Mucosa of descending colon (tissue), 3 donors: ENCODE measurements at regions not wholly inside any gene's neighbourhood (a gene's known extent, or its start where the extent isn't known, plus 50 kb on each side); places are given as distances from the start of the nearest gene placed in this dataset.

ENCODE experiments used
- ATAC-seq: fragments of 200-7000 bp; cut with Tn5 transposase; one replicate; pipeline ENCODE4 v1.9.1; 2020; ENCODE audit warnings: mild to moderate bottlenecking, moderate library complexity
- DNase-seq, 3 donors: peaks; one replicate each; pipeline ENCODE4 v3.0.0-alpha.2; 2020
- H3K36me3 ChIP-seq: fragments of 200-600 bp; one replicate; pipeline ENCODE4 v1.8.0; 2021; ENCODE audit warnings: low read depth, mild to moderate bottlenecking
- H3K4me1 ChIP-seq: fragments of 200-600 bp; one replicate; pipeline ENCODE4 v1.8.0; 2021; ENCODE audit warnings: low read depth, mild to moderate bottlenecking
- H3K4me3 ChIP-seq: fragments of 200-600 bp; one replicate; pipeline ENCODE4 v1.8.0; 2021; ENCODE audit warnings: mild to moderate bottlenecking
- H3K9me3 ChIP-seq: fragments of 200-600 bp; one replicate; pipeline ENCODE4 v1.8.0; 2021; ENCODE audit warnings: mild to moderate bottlenecking
- CTCF ChIP-seq: fragments of 200-600 bp; IDR thresholded peaks from one replicate; pipeline ENCODE4 v1.8.0; 2022; ENCODE audit warnings: antibody characterized with exemption, mild to moderate bottlenecking
- intact Hi-C, 2 donors: fragments of 100-400 bp; cut with DNase I in 1 of 2; cut with micrococcal nuclease in 1 of 2; formaldehyde crosslinking; loops; one replicate each; pipeline versions ENCODE4 v1.11.0 to v1.11.1; 2022; cut with DNase I, micrococcal nuclease
- donor health status: DM: no; HTN: no; CAD: no; lungs with moderate emphysema.
- donor health status: DM: no; HTN: no; CAD: no.
- donor health status: DM: no; HTN: yes; CAD: no.

GRCh38 chr2:239735829-239736357, 289.2 kb downstream of the NDUFA10 start:
- DNase-seq (peak in 1 of 3 donors; percentile 34), ATAC-seq (no peak)
- Histone ChIP-seq H3K4me3 (no peak overlapping the region), H3K9me3 (no peaks in the 10 kb centered on the region), H3K4me1 (no peaks in the 10 kb centered on the region), H3K36me3 (no peaks in the 10 kb centered on the region)
- intact Hi-C loops, result no loop called here
- no peak for TF ChIP-seq CTCF

- ATAC-seq, result peak; percentile 24
- Histone ChIP-seq H3K4me3 (no peak overlapping the region), H3K4me1 (no peaks in the 10 kb centered on the region), H3K36me3 (no peaks in the 10 kb centered on the region), H3K9me3 (no peaks in the 10 kb centered on the region)
- no peak for TF ChIP-seq CTCF
- DNase-seq, result peak in 1 of 3 donors; percentile 39
- intact Hi-C loops, result no loop called here
Observed at GRCh38 chr2:239735131-239735828, 289.9 kb downstream of the NDUFA10 start.

GRCh38 chr2:239734436-239735005, 290.6 kb downstream of the NDUFA10 start:
- intact Hi-C loops, result no loop called here
- no peaks in the 10 kb centered on the region for H3K4me1 ChIP-seq
- H3K36me3 ChIP-seq, result no peaks in the 10 kb centered on the region
- H3K9me3 ChIP-seq, result no peaks in the 10 kb centered on the region
- ATAC-seq (no peak), DNase-seq (peak in 1 of 3 donors; percentile 27)
- no peak for TF ChIP-seq CTCF
- no peak overlapping the region for H3K4me3 ChIP-seq

GRCh38 chr2:239732666-239733010, 292.5 kb downstream of the NDUFA10 start:
- intact Hi-C loops, result no loop called here
- ATAC-seq (no peak), DNase-seq (peak in 1 of 3 donors; percentile 8)
- no peak overlapping the region for H3K4me3 ChIP-seq
- no peak for TF ChIP-seq CTCF
- H3K9me3 ChIP-seq, result no peaks in the 10 kb centered on the region
- H3K36me3 ChIP-seq, result no peaks in the 10 kb centered on the region
- no peaks in the 10 kb centered on the region for H3K4me1 ChIP-seq

- Histone ChIP-seq H3K4me1 (no peaks in the 10 kb centered on the region), H3K9me3 (no peaks in the 10 kb centered on the region), H3K4me3 (no peak overlapping the region), H3K36me3 (no peaks in the 10 kb centered on the region)
- no peak for TF ChIP-seq CTCF
- ATAC-seq, result no peak
- peak in 1 of 3 donors; percentile 15 for DNase-seq
- intact Hi-C loops, result no loop called here
Observed at GRCh38 chr2:239731998-239732665, 293.0 kb downstream of the NDUFA10 start.
